IPS-18c (cell line): ENCODE measurements at regions not wholly inside any gene's neighbourhood (a gene's known extent, or its start where the extent isn't known, plus 50 kb on each side); places are given as distances from the start of the nearest gene placed in this dataset.
"Not testable (repeated sequence)": the region's sequence is repeated elsewhere in the genome, so short reads cannot be mapped to it uniquely, and the experiment has no call there.

Experiments used
- H3K4me3 ChIP-seq: 2 replicates; pipeline ENCODE4 v1.7.0; 2013; ENCODE audit warnings: low read depth, mild to moderate bottlenecking, low read length, moderate library complexity; ENCODE audit not compliant: insufficient read depth
- H3K9me3 ChIP-seq: one replicate; pipeline ENCODE4 v1.6.1; 2013; ENCODE audit warnings: mild to moderate bottlenecking, low read length, moderate library complexity; ENCODE audit not compliant: control insufficient read depth, insufficient read depth

GRCh38 chr9:75649060-75649459, 241.4 kb upstream of the PCSK5 start:
- Histone ChIP-seq H3K4me3 (no peak overlapping the region), H3K9me3 (no peaks in the 10 kb centered on the region)

DNA sequence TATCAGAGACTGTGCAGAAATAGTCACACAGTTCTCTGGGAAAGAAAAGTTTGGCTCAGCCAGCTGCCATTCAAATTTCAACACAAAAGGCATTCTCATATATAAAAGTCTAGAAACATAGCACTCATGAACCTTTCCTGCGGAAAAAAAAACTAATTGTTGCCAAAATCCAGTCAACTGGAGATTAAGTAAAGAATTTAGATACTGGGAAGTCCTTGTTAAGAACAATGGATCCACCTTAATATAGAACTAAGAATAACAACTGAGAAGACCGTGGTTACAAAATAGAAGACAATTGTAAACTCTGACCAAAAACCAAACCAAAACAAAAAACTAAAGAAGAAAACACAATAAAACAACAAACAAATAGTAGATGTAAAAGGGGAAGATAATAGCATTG, 238.8 kb upstream of the PCSK5 start:
- Histone ChIP-seq H3K4me3 (no peak overlapping the region), H3K9me3 (no peaks in the 10 kb centered on the region)

DNA sequence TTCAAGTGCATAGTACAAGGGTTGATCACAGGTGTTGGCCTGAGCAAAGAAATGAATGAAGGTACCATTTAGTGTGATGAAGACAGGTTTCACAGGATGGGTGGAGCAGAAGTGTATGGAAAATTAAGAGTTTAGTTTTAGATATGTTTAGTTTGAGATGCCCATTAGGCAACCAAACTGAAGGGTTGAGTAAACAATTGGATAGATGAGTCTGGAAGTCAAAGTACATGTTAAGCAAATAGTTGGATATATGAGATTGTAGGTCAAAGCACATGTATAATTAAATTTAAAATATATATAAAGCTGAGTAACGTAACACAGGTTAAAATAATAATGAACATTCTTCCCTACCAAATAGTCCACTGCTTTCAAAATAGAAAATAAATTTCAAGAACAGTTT, 237.1 kb upstream of the PCSK5 start:
- Histone ChIP-seq H3K4me3 (no peak overlapping the region), H3K9me3 (no peaks in the 10 kb centered on the region)

- no peaks in the 10 kb centered on the region for H3K9me3 ChIP-seq
- H3K4me3 ChIP-seq = no peak overlapping the region
Observed at GRCh38 chr9:75653750-75654149, 236.7 kb upstream of the PCSK5 start.

GRCh38 chr9:75657015-75657414, 233.5 kb upstream of the PCSK5 start:
- Histone ChIP-seq H3K9me3 (no peaks in the 10 kb centered on the region), H3K4me3 (no peak overlapping the region)

DNA sequence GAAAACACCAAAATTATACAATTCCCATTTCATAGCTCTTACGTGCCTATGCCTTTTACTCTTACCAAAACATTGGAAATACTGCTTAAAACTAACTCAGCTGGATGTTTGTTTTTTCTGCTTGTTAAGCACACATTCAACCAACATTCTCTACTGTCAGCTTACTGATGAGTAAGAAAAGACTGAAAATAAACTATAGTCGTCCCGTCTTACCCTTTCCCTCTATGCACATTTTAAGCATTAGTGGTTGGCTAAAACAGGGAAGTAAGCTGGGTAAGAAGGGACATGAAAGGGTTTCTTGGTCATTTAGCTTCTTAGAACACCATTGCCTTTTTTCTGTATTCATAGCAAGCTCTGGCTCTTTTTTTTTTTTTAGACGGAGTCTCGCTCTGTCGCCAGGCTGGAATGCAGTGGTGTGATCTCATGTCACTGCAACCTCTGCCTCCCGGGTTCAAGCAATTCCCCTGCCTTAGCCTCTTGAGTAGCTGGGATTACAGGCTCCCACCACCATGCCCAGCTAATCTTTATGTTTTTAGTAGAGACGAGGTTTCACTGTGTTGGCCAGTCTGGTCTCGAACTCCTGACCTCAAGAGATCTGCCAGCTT, 232.1 kb upstream of the PCSK5 start:
- Histone ChIP-seq H3K4me3 (no peak overlapping the region), H3K9me3 (no peaks in the 10 kb centered on the region)

GRCh38 chr9:75664597-75664996, 225.9 kb upstream of the PCSK5 start:
- H3K4me3 ChIP-seq = no peak overlapping the region
- H3K9me3 ChIP-seq = no peaks in the 10 kb centered on the region

GRCh38 chr9:75666856-75667554, 223.5 kb upstream of the PCSK5 start:
- Histone ChIP-seq H3K4me3 (no peak overlapping the region), H3K9me3 (no peaks in the 10 kb centered on the region)

- no peak overlapping the region for H3K4me3 ChIP-seq
- no peaks in the 10 kb centered on the region for H3K9me3 ChIP-seq
Observed at GRCh38 chr9:75669721-75670120, 220.8 kb upstream of the PCSK5 start.

DNA sequence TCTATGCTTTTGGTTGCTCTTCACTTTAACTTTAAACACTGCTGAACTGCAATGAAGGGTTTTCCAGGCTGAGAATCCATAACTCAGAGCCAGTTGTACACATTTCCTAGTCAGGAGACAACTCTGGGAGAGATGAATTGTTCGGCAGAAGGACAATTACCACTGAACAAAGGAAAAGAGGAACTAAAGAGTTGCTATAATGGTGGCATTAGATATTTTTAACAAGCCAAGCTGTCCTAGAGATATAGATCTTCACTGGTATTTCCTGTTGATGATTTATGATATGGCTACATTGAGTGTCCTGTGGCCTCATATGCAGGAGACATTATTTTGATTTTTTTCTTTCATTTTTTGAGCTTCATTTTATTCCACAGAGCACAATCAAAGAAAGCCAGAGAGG, 219.1 kb upstream of the PCSK5 start:
- Histone ChIP-seq H3K4me3 (no peak overlapping the region), H3K9me3 (no peaks in the 10 kb centered on the region)

DNA sequence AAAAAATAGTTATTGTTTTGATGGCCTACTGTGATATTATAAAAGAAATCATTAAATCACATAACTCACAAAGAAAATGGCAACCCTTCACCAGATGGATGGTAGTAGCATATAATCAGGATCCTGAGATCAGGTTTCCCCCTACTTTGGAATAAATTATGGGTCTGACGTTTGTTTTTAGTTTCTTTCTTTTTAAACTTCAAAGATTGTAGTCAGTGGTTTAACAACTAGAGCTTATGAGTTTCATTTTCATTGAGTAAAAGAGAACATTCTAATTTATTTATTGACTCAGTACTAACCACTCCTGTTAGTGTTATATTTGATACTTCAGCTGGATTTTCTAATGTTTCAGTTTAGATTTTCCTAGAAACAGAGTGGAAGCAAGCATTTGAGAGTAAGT, 218.0 kb upstream of the PCSK5 start:
- H3K4me3 ChIP-seq = no peak overlapping the region
- H3K9me3 ChIP-seq = no peaks in the 10 kb centered on the region

GRCh38 chr9:75683591-75683990, 206.9 kb upstream of the PCSK5 start:
- Histone ChIP-seq H3K4me3 (no peak overlapping the region), H3K9me3 (no peaks in the 10 kb centered on the region)

DNA sequence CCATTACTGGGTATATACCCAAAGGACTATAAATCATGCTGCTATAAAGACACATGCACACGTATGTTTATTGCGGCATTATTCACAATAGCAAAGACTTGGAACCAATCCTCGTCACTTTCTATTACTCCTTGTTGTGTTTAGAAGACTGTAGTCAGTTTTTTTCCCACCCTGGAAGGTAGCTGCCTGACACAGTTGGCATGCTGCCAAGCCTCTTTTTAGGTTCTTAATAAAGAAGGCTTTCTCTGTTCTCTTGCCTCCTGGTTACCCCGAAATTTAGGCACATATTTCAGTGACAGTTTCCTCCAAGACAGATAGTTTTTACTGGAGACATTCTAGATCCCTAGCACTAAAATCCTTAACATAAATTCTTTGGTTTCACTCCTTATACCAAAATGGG, 205.4 kb upstream of the PCSK5 start:
- Histone ChIP-seq H3K9me3 (no peaks in the 10 kb centered on the region), H3K4me3 (no peak overlapping the region)

DNA sequence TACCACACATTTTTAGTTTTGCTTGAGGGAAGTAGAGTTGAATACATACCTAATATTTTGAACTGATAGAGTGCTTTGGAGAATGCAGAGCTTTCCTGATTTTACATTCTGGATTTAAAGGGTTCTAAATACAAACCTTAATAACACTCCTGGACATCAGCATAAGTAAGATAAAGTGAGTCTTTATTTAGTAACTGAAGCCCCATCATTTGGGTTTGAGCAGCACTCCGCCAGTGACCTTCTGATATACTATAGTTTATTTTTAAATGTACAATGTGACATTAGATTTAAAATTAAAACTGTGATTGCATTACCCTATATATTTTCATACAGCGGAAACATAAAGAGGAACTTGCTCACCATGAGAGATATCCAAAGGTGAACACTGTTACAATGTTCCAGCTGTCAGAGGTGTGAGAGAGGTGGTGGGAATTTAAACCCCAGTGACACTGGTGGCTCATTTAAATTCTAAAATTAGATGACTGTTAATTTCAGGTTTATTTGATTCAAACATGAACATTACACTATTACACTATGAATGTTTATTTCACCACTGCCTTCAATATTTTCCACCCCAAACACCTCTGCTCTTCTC, 203.0 kb upstream of the PCSK5 start:
- Histone ChIP-seq H3K4me3 (no peak overlapping the region), H3K9me3 (no peaks in the 10 kb centered on the region)

- not testable (repeated sequence) for H3K9me3 ChIP-seq, H3K4me3 ChIP-seq
Observed at GRCh38 chr9:75690551-75690950, 199.9 kb upstream of the PCSK5 start.

DNA sequence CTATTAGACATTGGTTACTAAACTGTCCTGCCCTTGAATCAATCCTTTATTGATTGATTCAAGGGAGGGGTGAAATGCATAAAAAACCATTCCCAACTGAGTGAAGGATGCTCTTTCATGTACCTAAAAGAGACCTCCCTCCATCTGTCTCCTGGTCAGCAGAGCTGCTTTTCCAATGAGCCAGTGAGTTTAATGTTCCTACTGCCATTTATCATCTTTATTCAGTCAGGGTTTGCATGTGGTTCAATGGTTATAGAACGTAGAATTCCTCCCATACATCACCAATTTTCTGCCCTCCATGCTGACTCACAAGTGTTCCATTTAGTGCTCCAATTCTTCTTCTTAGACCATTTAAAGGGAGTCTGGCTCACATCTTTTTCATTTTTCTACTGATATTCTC, 199.1 kb upstream of the PCSK5 start:
- Histone ChIP-seq H3K4me3 (no peak overlapping the region), H3K9me3 (no peaks in the 10 kb centered on the region)

DNA sequence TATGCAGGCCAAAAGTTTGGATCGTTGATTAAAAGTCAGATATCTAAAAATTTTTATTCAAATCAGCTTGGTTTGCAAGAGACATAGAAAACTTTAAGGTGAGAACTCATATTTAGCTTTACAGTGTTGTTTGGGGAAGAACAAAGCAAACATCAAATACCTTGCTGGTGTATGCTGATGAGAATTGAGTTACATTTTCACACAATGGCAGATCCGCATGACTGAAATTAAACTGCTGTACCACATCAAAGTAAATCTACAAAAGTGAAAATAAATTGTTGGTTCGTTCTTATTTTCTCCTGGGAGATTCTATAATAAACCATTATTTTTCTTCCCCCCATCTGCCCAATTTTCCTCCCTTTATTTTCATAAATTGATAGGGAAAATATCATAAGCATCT, 198.2 kb upstream of the PCSK5 start:
- no peaks in the 10 kb centered on the region for H3K9me3 ChIP-seq
- no peak overlapping the region for H3K4me3 ChIP-seq

DNA sequence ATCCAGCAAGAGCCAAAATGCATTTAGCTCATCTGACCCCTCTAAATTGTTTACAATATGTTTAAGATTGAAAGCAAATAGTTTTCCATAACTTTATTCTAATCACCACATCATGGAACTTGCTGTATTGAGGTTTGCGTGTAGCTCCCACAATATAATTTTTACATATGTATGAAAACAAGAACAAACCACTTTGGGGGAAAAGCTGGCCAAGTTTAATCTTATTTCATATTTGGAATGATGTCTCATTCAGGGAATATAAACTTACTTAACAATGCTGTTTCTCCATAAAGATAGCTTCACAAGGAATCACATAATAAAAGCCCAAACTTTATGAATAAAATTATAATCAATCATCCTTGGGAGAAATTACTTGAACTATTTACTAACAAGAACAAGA, 194.6 kb upstream of the PCSK5 start:
- Histone ChIP-seq H3K9me3 (no peaks in the 10 kb centered on the region), H3K4me3 (no peak overlapping the region)

DNA sequence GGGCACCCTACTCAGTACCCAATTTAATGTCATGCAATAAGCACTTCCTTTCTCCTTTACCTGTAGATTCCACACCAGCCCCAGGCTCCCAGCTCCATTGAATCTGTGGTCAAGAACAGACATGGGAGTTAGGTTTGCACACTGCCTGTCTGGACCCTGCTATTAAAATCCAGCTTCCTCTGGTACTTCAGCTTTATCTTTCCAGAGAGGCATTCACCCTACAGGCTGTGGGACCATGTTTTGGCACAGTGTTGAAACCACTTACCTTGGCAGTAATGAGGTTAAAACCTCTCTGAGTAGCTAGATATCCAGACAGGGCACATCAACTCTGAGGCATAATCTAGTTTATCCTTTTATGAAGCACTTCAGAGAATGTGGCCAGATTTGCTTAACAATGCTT, 191.5 kb upstream of the PCSK5 start:
- Histone ChIP-seq H3K9me3 (no peaks in the 10 kb centered on the region), H3K4me3 (no peak overlapping the region)
